ENCODE measurements at regions not wholly inside any gene's neighbourhood (a gene's known extent, or its start where the extent isn't known, plus 50 kb on each side); places are given as distances from the start of the nearest gene placed in this dataset.

- no peak overlapping the region for H3K27ac ChIP-seq
- TF ChIP-seq ZFX (IDR thresholded peaks at IDR 0.05; ENCODE audit: borderline replicate concordance) (no peak), CTCF (IDR thresholded peaks at IDR 0.05) (no peak)
Observed at GRCh38 chr4:32460972-32461371, 1740.8 kb downstream of the PCDH7 start.

- no peak overlapping the region for H3K27ac ChIP-seq
- TF ChIP-seq ZFX (IDR thresholded peaks at IDR 0.05; ENCODE audit: borderline replicate concordance): no peak
- TF ChIP-seq CTCF (IDR thresholded peaks at IDR 0.05): peak; percentile 55
Observed at GRCh38 chr4:32462944-32463343, 1742.8 kb downstream of the PCDH7 start.

- TF ChIP-seq CTCF (IDR thresholded peaks at IDR 0.05) (no peak), ZFX (IDR thresholded peaks at IDR 0.05; ENCODE audit: borderline replicate concordance) (no peak)
- no peak overlapping the region for H3K27ac ChIP-seq
Observed at GRCh38 chr4:32470087-32470585, 1750.0 kb downstream of the PCDH7 start.

GRCh38 chr4:32472918-32473317 is 1752.7 kb downstream of the PCDH7 start:
- TF ChIP-seq CTCF (IDR thresholded peaks at IDR 0.05): no peak
- TF ChIP-seq ZFX (IDR thresholded peaks at IDR 0.05; ENCODE audit: borderline replicate concordance): no peak
- no peak overlapping the region for H3K27ac ChIP-seq

- no peak overlapping the region for H3K27ac ChIP-seq
- TF ChIP-seq ZFX (IDR thresholded peaks at IDR 0.05; ENCODE audit: borderline replicate concordance): no peak
- no peak for TF ChIP-seq CTCF (IDR thresholded peaks at IDR 0.05)
Observed at GRCh38 chr4:32475710-32476109, 1755.5 kb downstream of the PCDH7 start.

- no peak overlapping the region for H3K27ac ChIP-seq
- TF ChIP-seq ZFX (IDR thresholded peaks at IDR 0.05; ENCODE audit: borderline replicate concordance) (no peak), CTCF (IDR thresholded peaks at IDR 0.05) (no peak)
Observed at GRCh38 chr4:32477518-32477917, 1757.3 kb downstream of the PCDH7 start.

- H3K27ac ChIP-seq: no peak overlapping the region
- TF ChIP-seq ZFX (IDR thresholded peaks at IDR 0.05; ENCODE audit: borderline replicate concordance) (no peak), CTCF (IDR thresholded peaks at IDR 0.05) (no peak)
Observed at GRCh38 chr4:32485956-32486355, 1765.8 kb downstream of the PCDH7 start.

Data from 22Rv1 (cell line).